GM12892 (cell line): ENCODE measurements at regions not wholly inside any gene's neighbourhood (a gene's known extent, or its start where the extent isn't known, plus 50 kb on each side); places are given as distances from the start of the nearest gene placed in this dataset.

ENCODE experiments used
- POLR2A ChIP-seq: IDR thresholded peaks from 2 replicates; pipeline ENCODE4 v1.6.1; 2011; ENCODE audit warnings: low read depth, low read length, control low read depth
- POLR2AphosphoS5 ChIP-seq: IDR thresholded peaks from 2 replicates; pipeline ENCODE4 v1.6.1; 2011; ENCODE audit warnings: low read depth, low read length, control low read depth
- TAF1 ChIP-seq: IDR thresholded peaks from 2 replicates; pipeline ENCODE4 v1.6.1; 2011; ENCODE audit warnings: low read depth, mild to moderate bottlenecking, control low read depth, low read length, borderline replicate concordance

DNA sequence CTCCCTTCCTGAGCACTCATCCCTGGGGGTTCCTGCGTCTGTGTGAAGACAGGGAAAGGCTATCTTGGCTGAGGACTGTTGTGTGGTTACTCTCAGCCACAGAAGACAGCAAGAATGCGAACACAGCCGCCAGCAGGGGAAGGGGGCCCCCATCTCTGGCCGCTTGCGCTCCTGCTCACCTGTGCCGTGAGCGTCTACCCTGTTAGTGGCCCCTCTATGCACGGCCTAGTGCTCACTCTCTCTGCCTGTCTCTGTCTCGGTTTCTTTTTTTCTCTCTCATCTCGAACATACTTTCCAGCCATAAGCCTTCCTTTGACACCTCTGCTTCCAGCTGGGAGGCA, 206.7 kb upstream of the APCDD1 start:
- no peak for TF ChIP-seq POLR2A
- TF ChIP-seq POLR2AphosphoS5, result no peak
- TF ChIP-seq TAF1, result no peak
